ENCODE measurements at regions not wholly inside any gene's neighbourhood (a gene's known extent, or its start where the extent isn't known, plus 50 kb on each side); places are given as distances from the start of the nearest gene placed in this dataset.

GRCh38 chr22:49094858-49095257 is 732.8 kb downstream of the BRD1 start:
- TF ChIP-seq CTCF (IDR thresholded peaks at IDR 0.05) (no peak), ZFX (IDR thresholded peaks at IDR 0.05; ENCODE audit: borderline replicate concordance) (no peak)
